GM10248 (cell line): ENCODE measurements at regions not wholly inside any gene's neighbourhood (a gene's known extent, or its start where the extent isn't known, plus 50 kb on each side); places are given as distances from the start of the nearest gene placed in this dataset.

Experiments used
- CTCF ChIA-PET: fragments of 300-600 bp; sonication (Branson Sonifier 250); formaldehyde crosslinking; extraction: SDS; loops from one replicate; lab custom pipeline; 2021; ENCODE audit warnings: antibody characterized with exemption; lab: Yijun Ruan, JAX
- POLR2A ChIA-PET: fragments of 350-650 bp; sonication (Branson Sonifier 250); formaldehyde crosslinking; extraction: SDS; loops from one replicate; lab custom pipeline; 2020; ENCODE audit warnings: antibody characterized with exemption; lab: Yijun Ruan, JAX
- DNase-seq: peaks from one replicate; pipeline ENCODE4 v3.0.0; 2012; ENCODE audit errors: extremely low spot score
- CTCF ChIP-seq: IDR thresholded peaks from 2 replicates; pipeline ENCODE4 v1.5.1; 2012; ENCODE audit warnings: mild to moderate bottlenecking, low read depth; ENCODE audit errors: extremely low read depth, missing control alignments, control extremely low read depth

- ChIA-PET CTCF (interaction anchor here (0.8 to 2.1 kb wide), 8 partner anchors 11 to 153 kb away, joined by 3 to 8 read pairs (median 4); partner anchors contain the start of gene FAM3C), POLR2A (no interaction called here)
- no peak for DNase-seq
- TF ChIP-seq CTCF: no peak
Measured at GRCh38 chr7:121519548-121520521, 123.7 kb upstream of the FAM3C start.

- TF ChIP-seq CTCF: no peak
- ChIA-PET CTCF (interaction anchor here (1.2 kb wide), 1 partner anchor 121 kb away, joined by 3 read pairs; no protein-coding TSS in a partner anchor), POLR2A (no interaction called here)
- no peak for DNase-seq
Measured at GRCh38 chr7:121517591-121517990, 121.5 kb upstream of the FAM3C start.

GRCh38 chr7:121516821-121517220, 120.7 kb upstream of the FAM3C start:
- TF ChIP-seq CTCF: no peak
- ChIA-PET CTCF (interaction anchor here (0.7 to 1.2 kb wide), 3 partner anchors 10 to 120 kb away, joined by 3 read pairs; no protein-coding TSS in a partner anchor), POLR2A (no interaction called here)
- DNase-seq: no peak

- POLR2A ChIA-PET: no interaction called here
- CTCF ChIA-PET: interaction anchor here (1.1 kb wide), 1 partner anchor 9 kb away, joined by 3 read pairs; no protein-coding TSS in a partner anchor
- no peak for DNase-seq
- no peak for TF ChIP-seq CTCF
Measured at GRCh38 chr7:121515630-121516401, 119.7 kb upstream of the FAM3C start.

GRCh38 chr7:121515229-121515628, 119.1 kb upstream of the FAM3C start:
- ChIA-PET CTCF (interaction anchor here (1.4 kb wide), 1 partner anchor 95 kb away, joined by 3 read pairs; no protein-coding TSS in a partner anchor), POLR2A (no interaction called here)
- DNase-seq: no peak
- TF ChIP-seq CTCF: no peak

- DNase-seq: no peak
- no peak for TF ChIP-seq CTCF
- ChIA-PET CTCF (interaction anchor here (2.2 kb wide), 1 partner anchor 11 kb away, joined by 6 read pairs; no protein-coding TSS in a partner anchor), POLR2A (no interaction called here)
Measured at GRCh38 chr7:121513105-121513504, 117.0 kb upstream of the FAM3C start.
